ENCODE measurements at regions not wholly inside any gene's neighbourhood (a gene's known extent, or its start where the extent isn't known, plus 50 kb on each side); places are given as distances from the start of the nearest gene placed in this dataset.
A peak's percentile ranks its signal among the peaks of the same experiment; 100 is the strongest.
"Not testable (repeated sequence)": the region's sequence is repeated elsewhere in the genome, so short reads cannot be mapped to it uniquely, and the experiment has no call there.

GRCh38 chr6:164753517-164753916, 555.9 kb downstream of the C6orf118 start:
- intact Hi-C loops (cut with DNase I), result no loop called here
- DNase-seq, result no peak

GRCh38 chr6:164751395-164751794, 558.0 kb downstream of the C6orf118 start:
- intact Hi-C loops (cut with DNase I), result no loop called here
- peak in 2 of 10 donors; percentile 61 to 72 for DNase-seq

- intact Hi-C loops (cut with DNase I), result no loop called here
- DNase-seq, result no peak
These were observed 559.3 kb downstream of the C6orf118 start for GRCh38 chr6:164750128-164750527.

GRCh38 chr6:164749221-164750064, 560.0 kb downstream of the C6orf118 start:
- intact Hi-C loops (cut with DNase I), result no loop called here
- DNase-seq, result peak in 6 of 10 donors; percentile 7 to 90 (median 53)

DNA sequence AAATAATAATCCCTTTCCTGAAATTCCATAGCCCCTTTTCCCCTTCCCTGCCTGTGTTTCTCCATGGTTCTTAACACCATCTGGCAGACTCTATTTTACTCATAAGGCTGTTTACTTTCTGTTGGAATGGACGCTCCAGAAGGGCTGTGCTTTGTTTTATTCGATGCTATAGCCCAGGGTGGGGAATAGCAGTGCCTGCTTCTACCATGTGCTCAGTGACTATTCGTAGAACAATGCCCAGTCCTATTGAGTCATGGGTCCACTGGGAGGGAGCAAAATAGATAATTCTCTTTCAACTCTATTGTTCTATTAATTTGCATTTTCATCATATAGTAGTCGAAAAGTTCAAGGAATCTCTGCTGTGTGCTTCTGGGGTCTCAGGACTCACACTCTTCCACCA, 565.1 kb downstream of the C6orf118 start:
- intact Hi-C loops (cut with DNase I), result no loop called here

GRCh38 chr6:164741938-164742451, 567.4 kb downstream of the C6orf118 start:
- intact Hi-C loops (cut with DNase I), result no loop called here
- DNase-seq, result no peak

More for the DNA sequence above, 565.1 kb downstream of the C6orf118 start:
- no peak for DNase-seq

DNA sequence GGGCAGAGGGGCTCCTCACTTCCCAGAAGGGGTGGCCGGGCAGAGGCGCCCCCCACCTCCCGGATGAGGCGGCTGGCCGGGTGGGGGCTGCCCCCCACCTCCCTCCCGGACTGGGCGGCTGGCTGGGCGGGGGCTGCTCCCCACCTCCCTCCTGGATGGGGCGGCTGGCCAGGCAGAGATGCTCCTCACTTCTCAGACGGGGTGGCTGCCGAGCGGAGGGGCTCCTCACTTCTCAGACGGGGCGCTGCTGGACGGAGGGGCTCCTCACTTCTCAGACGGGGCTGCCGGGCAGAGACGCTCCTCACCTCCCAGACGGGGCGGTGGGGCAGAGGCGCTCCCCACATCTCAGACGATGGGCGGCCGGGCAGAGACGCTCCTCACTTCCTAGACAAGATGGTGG, 573.3 kb downstream of the C6orf118 start:
- peak in 2 of 10 donors; percentile 69 to 80 for DNase-seq
- intact Hi-C loops (cut with DNase I), result not testable (repeated sequence)

DNA sequence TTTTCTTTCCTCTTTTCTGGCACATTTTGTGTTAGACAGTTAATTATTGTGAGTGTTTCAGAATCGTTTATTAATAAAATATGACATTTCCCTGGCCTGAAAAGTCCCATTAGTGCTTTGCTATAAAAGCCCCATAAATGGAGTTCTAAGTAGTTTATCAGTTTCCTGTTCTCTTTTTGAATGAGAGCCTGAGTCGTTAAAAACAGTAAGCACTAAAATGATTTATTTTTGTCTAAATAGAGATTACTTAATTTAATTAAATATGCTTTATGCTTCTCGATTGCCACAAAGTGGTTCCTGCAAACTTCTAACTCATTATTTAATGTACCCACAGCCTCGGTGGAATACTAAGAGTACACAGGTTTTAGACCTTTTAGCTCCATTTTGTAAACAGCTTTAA, 577.9 kb downstream of the C6orf118 start:
- intact Hi-C loops (cut with DNase I), result no loop called here
- DNase-seq, result no peak

GRCh38 chr6:164721460-164721859, 587.9 kb downstream of the C6orf118 start:
- intact Hi-C loops (cut with DNase I), result no loop called here
- no peak for DNase-seq

GRCh38 chr6:164700497-164700896, 608.9 kb downstream of the C6orf118 start:
- intact Hi-C loops (cut with DNase I), result no loop called here
- DNase-seq, result no peak

DNA sequence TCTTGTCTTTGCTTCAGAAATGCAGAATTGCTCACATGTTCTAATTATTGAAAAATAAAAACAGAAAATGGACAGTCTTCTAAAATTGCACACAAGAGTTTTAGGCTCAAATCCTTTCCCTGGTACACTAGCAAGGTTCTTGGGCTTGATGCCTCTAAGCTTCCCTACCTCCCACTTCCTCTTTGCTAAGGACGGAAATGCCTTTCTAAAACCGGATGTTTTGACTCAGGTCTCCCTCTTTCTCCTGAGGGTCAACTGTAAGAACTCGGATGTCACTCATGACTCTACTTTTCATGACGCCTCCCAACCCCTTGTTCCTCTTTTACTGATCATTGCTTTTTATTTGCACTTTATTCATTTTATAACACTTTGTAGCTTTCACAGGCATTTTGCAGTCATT, 613.5 kb downstream of the C6orf118 start:
- no peak for DNase-seq
- intact Hi-C loops (cut with DNase I), result loop anchor here (10.0 kb wide), 2 partner anchors 129 to 219 kb away; no protein-coding TSS in a partner anchor

GRCh38 chr6:164694386-164694785, 615.0 kb downstream of the C6orf118 start:
- intact Hi-C loops (cut with DNase I), result loop anchor here (10.0 kb wide), 2 partner anchors 130 to 220 kb away; no protein-coding TSS in a partner anchor
- no peak for DNase-seq

DNA sequence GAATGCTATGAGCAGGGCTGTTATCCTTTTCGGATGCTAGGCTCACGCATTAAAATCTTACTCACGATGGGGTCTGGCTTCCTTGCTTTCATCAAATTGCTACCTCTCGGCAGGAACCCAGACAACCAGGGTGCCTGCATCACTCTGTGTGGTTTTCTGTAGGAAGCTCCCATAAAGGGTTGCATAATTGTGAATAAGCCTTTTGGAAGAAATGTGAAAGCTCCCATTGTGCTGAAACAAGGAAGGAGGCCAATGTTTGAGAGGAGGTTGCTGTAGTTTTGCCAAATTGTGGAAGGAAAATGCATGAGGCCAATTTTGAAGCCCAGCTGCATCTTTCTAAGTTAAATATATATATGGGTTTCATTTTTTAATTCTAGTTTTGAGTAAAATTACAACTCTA, 615.5 kb downstream of the C6orf118 start:
- intact Hi-C loops (cut with DNase I), result loop anchor here (10.0 kb wide), 2 partner anchors 131 to 221 kb away; no protein-coding TSS in a partner anchor
- peak; percentile 21 to 87 (median 44) for DNase-seq

GRCh38 chr6:164692772-164693510, 616.5 kb downstream of the C6orf118 start:
- intact Hi-C loops (cut with DNase I), result loop anchor here (10.0 kb wide), 2 partner anchors 132 to 222 kb away; no protein-coding TSS in a partner anchor
- DNase-seq, result no peak

DNA sequence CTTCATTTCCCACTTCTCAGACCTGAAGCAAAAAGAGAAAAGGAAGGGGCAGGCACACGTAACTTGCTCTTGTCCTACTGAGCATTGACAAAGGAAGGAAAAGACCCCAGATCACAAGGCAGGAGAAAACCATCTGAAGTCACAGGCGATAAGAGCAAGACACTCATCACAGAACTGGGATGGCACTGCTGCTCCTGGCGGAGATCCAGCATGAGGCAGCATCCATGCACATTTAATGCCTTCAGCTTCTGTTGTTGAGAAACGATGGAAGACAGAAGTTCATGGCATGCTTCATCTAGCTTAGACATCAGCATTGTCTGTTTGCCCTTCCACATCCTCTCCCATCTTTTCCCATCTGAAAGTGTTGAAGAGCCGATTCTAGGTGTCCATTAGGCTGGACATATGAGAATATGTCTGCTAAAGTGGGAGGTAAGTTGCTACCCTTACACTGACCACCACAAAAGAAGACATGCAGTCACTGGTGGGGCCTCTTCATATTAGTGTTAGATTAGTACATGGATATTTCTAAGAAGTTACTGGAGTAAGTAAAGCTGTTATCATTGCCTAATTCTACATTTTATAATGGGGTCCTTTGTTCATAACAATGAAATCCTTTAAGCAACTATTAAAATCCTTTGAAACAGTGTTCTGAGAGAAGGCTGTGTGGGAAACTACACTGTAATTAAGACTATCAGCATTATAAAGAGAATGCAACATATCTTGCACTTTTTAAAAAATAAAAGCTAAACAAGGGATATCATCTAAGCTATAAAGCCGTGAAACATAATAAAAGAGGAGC, 618.5 kb downstream of the C6orf118 start:
- intact Hi-C loops (cut with DNase I), result loop anchor here (10.0 kb wide), 2 partner anchors 134 to 224 kb away; no protein-coding TSS in a partner anchor
- peak in 6 of 10 donors; percentile 14 to 83 (median 37) for DNase-seq

- intact Hi-C loops (cut with DNase I), result loop anchor here (10.0 kb wide), 2 partner anchors 135 to 225 kb away; no protein-coding TSS in a partner anchor
- DNase-seq, result peak in 8 of 10 donors; percentile 14 to 90 (median 38)
These were observed 619.2 kb downstream of the C6orf118 start for GRCh38 chr6:164690241-164690640.

- no peak for DNase-seq
- intact Hi-C loops (cut with DNase I), result no loop called here
These were observed 644.1 kb downstream of the C6orf118 start for GRCh38 chr6:164665328-164665727.

GRCh38 chr6:164663634-164664033, 645.8 kb downstream of the C6orf118 start:
- no peak for DNase-seq
- intact Hi-C loops (cut with DNase I), result no loop called here

DNA sequence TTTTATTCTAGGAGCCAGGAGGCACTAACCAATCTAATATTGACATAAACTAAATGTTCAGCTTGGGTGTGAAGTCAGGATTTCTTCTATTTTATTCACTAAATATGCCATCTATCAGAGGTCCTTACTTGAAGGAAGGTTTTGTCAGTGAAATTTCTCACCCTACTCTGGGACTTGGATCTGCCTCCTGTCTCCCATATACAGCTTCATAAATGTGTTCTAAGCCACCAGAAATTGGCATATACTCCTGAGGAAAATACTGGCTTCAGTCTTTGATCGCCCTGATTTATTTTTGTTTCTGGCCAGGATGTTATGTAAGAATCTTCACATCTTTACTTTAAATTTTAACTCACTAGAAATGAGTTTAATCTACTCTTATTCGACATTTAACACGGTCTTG, 647.7 kb downstream of the C6orf118 start:
- intact Hi-C loops (cut with DNase I), result no loop called here
- DNase-seq, result no peak

GRCh38 chr6:164660781-164661180, 648.6 kb downstream of the C6orf118 start:
- no peak for DNase-seq
- intact Hi-C loops (cut with DNase I), result no loop called here

Measured in posterior cingulate gyrus (tissue), 11 donors.